ENCODE measurements at regions not wholly inside any gene's neighbourhood (a gene's known extent, or its start where the extent isn't known, plus 50 kb on each side); places are given as distances from the start of the nearest gene placed in this dataset.

GRCh38 chr5:172541773-172542136 lies 87.4 kb upstream of the SH3PXD2B start:
- no peak overlapping the region for H3K4me3 ChIP-seq
- Mint-ChIP-seq H3K9me3 (no peaks in the 10 kb centered on the region), H3K4me1 (peaks cover 8% of the 10 kb centered on the region), H3K36me3 (ENCODE audit: low read depth) (no peaks in the 10 kb centered on the region), H3K4me3 (no peak overlapping the region), H3K27me3 (ENCODE audit: insufficient read depth, low read depth, poor library complexity) (peaks cover 2% of the 10 kb centered on the region), H3K27ac (no peak overlapping the region)
- H3F3A ChIP-seq (replicated peaks; ENCODE audit: low read depth) = no peaks in the 10 kb centered on the region
- no peak overlapping the region for H3K4me2 ChIP-seq
- no peaks in the 10 kb centered on the region for H3K9me2 ChIP-seq (ENCODE audit: insufficient read depth)
- ATAC-seq (no peak), DNase-seq (ENCODE audit: low spot score) (no peak)
- no peak overlapping the region for H2AFZ ChIP-seq
- H3K79me2 ChIP-seq (replicated peaks; ENCODE audit: insufficient read depth) = no peaks in the 10 kb centered on the region
- H3K27me3 ChIP-seq (ENCODE audit: insufficient read depth) = no peaks in the 10 kb centered on the region
- H3K36me3 ChIP-seq (ENCODE audit: insufficient read depth) = no peaks in the 10 kb centered on the region
- TF ChIP-seq ZNF114 (CRISPR knock-in tag; IDR thresholded peaks at IDR 0.05) (no peak), NANOG (IDR thresholded peaks at IDR 0.05; ENCODE audit: borderline replicate concordance) (no peak), ZNF331 (CRISPR knock-in tag; IDR thresholded peaks at IDR 0.05; ENCODE audit: low read depth) (no peak), ETS1 (IDR thresholded peaks at IDR 0.05) (no peak), EZH2 (IDR thresholded peaks at IDR 0.05; ENCODE audit: low read depth, unreplicated experiment) (no peak), CTCF (conservative IDR thresholded peaks at IDR 0.05; ENCODE audit: low read depth in 2 of 2) (no peak), POLR2AphosphoS5 (IDR thresholded peaks at IDR 0.05; ENCODE audit: low read depth) (no peak), JUNB (IDR thresholded peaks at IDR 0.05; ENCODE audit: unreplicated experiment) (no peak), EZH2phosphoT487 (IDR thresholded peaks at IDR 0.05; ENCODE audit: unreplicated experiment) (no peak)
- H3K4me1 ChIP-seq (ENCODE audit: insufficient read depth) = peaks cover 7% of the 10 kb centered on the region
- no peak overlapping the region for H3K27ac ChIP-seq (ENCODE audit: low read depth)
- H4K20me1 ChIP-seq (replicated peaks; ENCODE audit: insufficient read depth) = no peaks in the 10 kb centered on the region

- no peaks in the 10 kb centered on the region for H3K27me3 ChIP-seq (ENCODE audit: insufficient read depth)
- H4K20me1 ChIP-seq (replicated peaks; ENCODE audit: insufficient read depth) = no peaks in the 10 kb centered on the region
- no peaks in the 10 kb centered on the region for H3K36me3 Mint-ChIP-seq (ENCODE audit: low read depth)
- no peak overlapping the region for H3K4me3 ChIP-seq
- TF ChIP-seq EZH2phosphoT487 (IDR thresholded peaks at IDR 0.05; ENCODE audit: unreplicated experiment) (no peak), ZNF114 (CRISPR knock-in tag; IDR thresholded peaks at IDR 0.05) (no peak), CREB1 (CRISPR knock-in tag; IDR thresholded peaks at IDR 0.05; ENCODE audit: low read depth) (no peak), ZNF331 (CRISPR knock-in tag; IDR thresholded peaks at IDR 0.05; ENCODE audit: low read depth) (no peak)
- peak overlapping the region; percentile 87; the same call in 1 of the 2 replicates for H2AFZ ChIP-seq
- H3K4me1 ChIP-seq (ENCODE audit: insufficient read depth) = peaks cover 7% of the 10 kb centered on the region
- peaks cover 2% of the 10 kb centered on the region for H3K27me3 Mint-ChIP-seq (ENCODE audit: insufficient read depth, low read depth, poor library complexity)
- H3K9me3 Mint-ChIP-seq = no peaks in the 10 kb centered on the region
- H3K9me2 ChIP-seq (ENCODE audit: insufficient read depth) = no peaks in the 10 kb centered on the region
- no peak overlapping the region for H3K4me2 ChIP-seq
- ATAC-seq (peak; percentile 38; the same call in 2 of the 3 replicates), DNase-seq (ENCODE audit: low spot score) (no peak)
- peaks cover 8% of the 10 kb centered on the region for H3K4me1 Mint-ChIP-seq
- no peaks in the 10 kb centered on the region for H3F3A ChIP-seq (replicated peaks; ENCODE audit: low read depth)
- H3K27ac ChIP-seq (ENCODE audit: low read depth) = no peak overlapping the region
- no peaks in the 10 kb centered on the region for H3K36me3 ChIP-seq (ENCODE audit: insufficient read depth)
- H3K79me2 ChIP-seq (replicated peaks; ENCODE audit: insufficient read depth) = no peaks in the 10 kb centered on the region
- no peak overlapping the region for H3K27ac Mint-ChIP-seq
- no peak overlapping the region for H3K4me3 Mint-ChIP-seq
Observed at GRCh38 chr5:172541099-172541772, 86.9 kb upstream of the SH3PXD2B start.
